Loucy (cell line): ENCODE measurements at regions not wholly inside any gene's neighbourhood (a gene's known extent, or its start where the extent isn't known, plus 50 kb on each side); places are given as distances from the start of the nearest gene placed in this dataset.

Experiments used
- H2AFZ ChIP-seq: fragments of 200-600 bp; sonication (generic); 2 replicates; pipeline ENCODE4 v1.6.0; 2016; ENCODE audit warnings: antibody characterized with exemption, mild to moderate bottlenecking, low read length, moderate library complexity
- H3F3A ChIP-seq: fragments of 200-600 bp; 2 replicates; pipeline ENCODE4 v1.6.0; 2016; ENCODE audit warnings: antibody characterized with exemption, low read depth, mild to moderate bottlenecking
- H3K27me3 ChIP-seq: fragments of 200-600 bp; sonication (generic); 2 replicates; pipeline ENCODE4 v1.6.1; 2014; ENCODE audit warnings: low read length, mild to moderate bottlenecking; ENCODE audit not compliant: insufficient read depth, poor library complexity, severe bottlenecking
- H3K36me3 ChIP-seq: fragments of 200-600 bp; sonication (generic); 2 replicates; pipeline ENCODE4 v1.6.1; 2016; ENCODE audit warnings: low read length; ENCODE audit not compliant: insufficient read depth
- H3K4me1 ChIP-seq: fragments of 200-600 bp; sonication (generic); 2 replicates; pipeline ENCODE4 v1.5.1; 2014; ENCODE audit warnings: low read length, mild to moderate bottlenecking; ENCODE audit not compliant: insufficient read depth, poor library complexity, severe bottlenecking
- H3K4me2 ChIP-seq: fragments of 200-600 bp; sonication (generic); 2 replicates; pipeline ENCODE4 v1.6.0; 2014; ENCODE audit warnings: antibody characterized with exemption, low read length, low read depth, mild to moderate bottlenecking; ENCODE audit not compliant: poor library complexity, severe bottlenecking
- H3K4me3 ChIP-seq: fragments of 200-600 bp; sonication (generic); 2 replicates; pipeline ENCODE4 v1.5.1; 2014; ENCODE audit warnings: low read length, mild to moderate bottlenecking, mixed read lengths; ENCODE audit not compliant: poor library complexity, severe bottlenecking
- H3K79me2 ChIP-seq: fragments of 200-600 bp; sonication (generic); 2 replicates; pipeline ENCODE4 v1.6.1; 2014; ENCODE audit warnings: low read length; ENCODE audit not compliant: insufficient read depth
- H3K9ac ChIP-seq: fragments of 200-600 bp; sonication (generic); 2 replicates; pipeline ENCODE4 v1.6.0; 2014; ENCODE audit warnings: mild to moderate bottlenecking, low read depth, low read length, moderate library complexity; ENCODE audit not compliant: poor library complexity, severe bottlenecking
- H3K9me2 ChIP-seq: fragments of 200-600 bp; sonication (generic); replicated peaks from 2 replicates; pipeline ENCODE4 v1.6.1; 2016; ENCODE audit warnings: low read depth, low read length, mixed read lengths
- H3K9me3 ChIP-seq: fragments of 200-600 bp; sonication (generic); 2 replicates; pipeline ENCODE4 v1.6.1; 2014; ENCODE audit warnings: mild to moderate bottlenecking, antibody characterized with exemption, low read length, low read depth; ENCODE audit not compliant: insufficient read depth
- H4K20me1 ChIP-seq: fragments of 200-600 bp; sonication (generic); 2 replicates; pipeline ENCODE4 v1.6.0; 2014; ENCODE audit warnings: antibody characterized with exemption, low read length, mild to moderate bottlenecking; ENCODE audit not compliant: insufficient read depth, poor library complexity, severe bottlenecking
- CTCF ChIP-seq: fragments of 200-600 bp; sonication (generic); conservative IDR thresholded peaks from 2 replicates; pipeline ENCODE4 v1.5.1; 2014; ENCODE audit warnings: mild to moderate bottlenecking, antibody characterized with exemption, low read length
- EZH2phosphoT487 ChIP-seq: fragments of 200-600 bp; IDR thresholded peaks from 2 replicates; pipeline ENCODE4 v1.6.1; 2018; ENCODE audit warnings: antibody characterized with exemption, mild to moderate bottlenecking, moderate library complexity, borderline replicate concordance

DNA sequence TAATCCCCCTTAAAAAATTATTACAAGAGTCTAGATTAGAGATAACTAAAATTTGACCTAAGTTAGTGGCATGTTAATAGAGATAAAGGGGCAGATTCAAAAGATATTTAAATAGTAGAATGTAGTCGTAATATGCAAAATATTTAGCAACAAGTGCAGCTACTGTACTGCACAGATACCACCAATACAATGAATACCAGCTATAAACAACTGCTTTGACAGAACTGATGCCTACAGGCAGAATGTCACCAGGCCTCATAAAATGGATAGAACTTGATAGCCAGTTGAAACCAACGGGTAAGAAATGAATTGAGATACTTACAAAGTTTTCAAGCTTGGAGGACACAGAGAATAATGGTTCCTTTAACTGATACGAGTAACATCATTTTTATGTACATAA lies 249.3 kb upstream of the VEPH1 start:
- Histone ChIP-seq H3K9me2 (no peaks in the 10 kb centered on the region), H4K20me1 (no peaks in the 10 kb centered on the region), H3K9me3 (no peaks in the 10 kb centered on the region), H3K4me3 (no peak overlapping the region), H3K9ac (no peak overlapping the region), H3K79me2 (no peaks in the 10 kb centered on the region), H2AFZ (no peak overlapping the region), H3K4me2 (no peak overlapping the region), H3F3A (no peaks in the 10 kb centered on the region), H3K36me3 (no peaks in the 10 kb centered on the region), H3K27me3 (no peaks in the 10 kb centered on the region), H3K4me1 (no peaks in the 10 kb centered on the region)
- TF ChIP-seq CTCF = no peak
- TF ChIP-seq EZH2phosphoT487 = no peak

- H3K79me2 ChIP-seq = no peaks in the 10 kb centered on the region
- H3F3A ChIP-seq = no peaks in the 10 kb centered on the region
- TF ChIP-seq EZH2phosphoT487 (no peak), CTCF (no peak)
- no peak overlapping the region for H3K4me2 ChIP-seq
- H3K4me1 ChIP-seq = no peaks in the 10 kb centered on the region
- no peaks in the 10 kb centered on the region for H3K27me3 ChIP-seq
- no peak overlapping the region for H3K9ac ChIP-seq
- no peaks in the 10 kb centered on the region for H3K9me2 ChIP-seq
- no peaks in the 10 kb centered on the region for H3K9me3 ChIP-seq
- H2AFZ ChIP-seq = no peak overlapping the region
- no peak overlapping the region for H3K4me3 ChIP-seq
- no peaks in the 10 kb centered on the region for H4K20me1 ChIP-seq
- H3K36me3 ChIP-seq = no peaks in the 10 kb centered on the region
Observed at GRCh38 chr3:157751386-157751785, 248.2 kb upstream of the VEPH1 start.

GRCh38 chr3:157746391-157746790 lies 243.2 kb upstream of the VEPH1 start:
- H3K4me2 ChIP-seq = no peak overlapping the region
- no peak for TF ChIP-seq CTCF
- no peak for TF ChIP-seq EZH2phosphoT487
- no peaks in the 10 kb centered on the region for H3K9me3 ChIP-seq
- no peaks in the 10 kb centered on the region for H3F3A ChIP-seq
- no peaks in the 10 kb centered on the region for H3K36me3 ChIP-seq
- H3K9ac ChIP-seq = no peak overlapping the region
- H3K4me3 ChIP-seq = no peak overlapping the region
- H2AFZ ChIP-seq = no peak overlapping the region
- no peaks in the 10 kb centered on the region for H4K20me1 ChIP-seq
- no peaks in the 10 kb centered on the region for H3K79me2 ChIP-seq
- H3K4me1 ChIP-seq = no peaks in the 10 kb centered on the region
- H3K27me3 ChIP-seq = no peaks in the 10 kb centered on the region
- H3K9me2 ChIP-seq = 0 out of 2 replicates have a peak, but pooled peaks cover under 1% of the 10 kb centered on the region
